ENCODE measurements at regions not wholly inside any gene's neighbourhood (a gene's known extent, or its start where the extent isn't known, plus 50 kb on each side); places are given as distances from the start of the nearest gene placed in this dataset.
A peak's percentile ranks its signal among the peaks of the same experiment; 100 is the strongest.

- DNase-seq (ENCODE audit: low read depth): no peak
- H3K4me3 ChIP-seq (ENCODE audit: low read depth, low read length): no peak overlapping the region
- no peak for TF ChIP-seq CTCF (conservative IDR thresholded peaks at IDR 0.05; ENCODE audit: low read depth, low read length)
Measured at GRCh38 chr9:12457237-12457636, 235.9 kb upstream of the TYRP1 start.

- no peak for TF ChIP-seq CTCF (conservative IDR thresholded peaks at IDR 0.05; ENCODE audit: low read depth, low read length)
- H3K4me3 ChIP-seq (ENCODE audit: low read depth, low read length): no peak overlapping the region
- DNase-seq (ENCODE audit: low read depth): no peak
Measured at GRCh38 chr9:12461763-12462460, 231.3 kb upstream of the TYRP1 start.

GRCh38 chr9:12462861-12463260, 230.3 kb upstream of the TYRP1 start:
- TF ChIP-seq CTCF (conservative IDR thresholded peaks at IDR 0.05; ENCODE audit: low read depth, low read length): no peak
- DNase-seq (ENCODE audit: low read depth): no peak
- H3K4me3 ChIP-seq (ENCODE audit: low read depth, low read length): no peak overlapping the region

- DNase-seq (ENCODE audit: low read depth): no peak
- no peak for TF ChIP-seq CTCF (conservative IDR thresholded peaks at IDR 0.05; ENCODE audit: low read depth, low read length)
- no peak overlapping the region for H3K4me3 ChIP-seq (ENCODE audit: low read depth, low read length)
Measured at GRCh38 chr9:12463641-12464040, 229.5 kb upstream of the TYRP1 start.

- no peak for DNase-seq (ENCODE audit: low read depth)
- no peak overlapping the region for H3K4me3 ChIP-seq (ENCODE audit: low read depth, low read length)
- TF ChIP-seq CTCF (conservative IDR thresholded peaks at IDR 0.05; ENCODE audit: low read depth, low read length): no peak
Measured at GRCh38 chr9:12464400-12464799, 228.8 kb upstream of the TYRP1 start.

- peak; percentile 1 for DNase-seq (ENCODE audit: low read depth)
- H3K4me3 ChIP-seq (ENCODE audit: low read depth, low read length): no peak overlapping the region
- TF ChIP-seq CTCF (conservative IDR thresholded peaks at IDR 0.05; ENCODE audit: low read depth, low read length): peak; percentile 71
Measured at GRCh38 chr9:12464910-12465512, 228.2 kb upstream of the TYRP1 start.

- no peak for DNase-seq (ENCODE audit: low read depth)
- TF ChIP-seq CTCF (conservative IDR thresholded peaks at IDR 0.05; ENCODE audit: low read depth, low read length): no peak
- no peak overlapping the region for H3K4me3 ChIP-seq (ENCODE audit: low read depth, low read length)
Measured at GRCh38 chr9:12469084-12469483, 224.1 kb upstream of the TYRP1 start.
